ENCODE measurements at regions not wholly inside any gene's neighbourhood (a gene's known extent, or its start where the extent isn't known, plus 50 kb on each side); places are given as distances from the start of the nearest gene placed in this dataset.

- TF ChIP-seq EZH2phosphoT487 (IDR thresholded peaks at IDR 0.05; ENCODE audit: borderline replicate concordance, low read length) (no peak), EZH2 (IDR thresholded peaks at IDR 0.05; ENCODE audit: low read length, unreplicated experiment) (no peak)
- TF ChIP-seq, protein P1, sequence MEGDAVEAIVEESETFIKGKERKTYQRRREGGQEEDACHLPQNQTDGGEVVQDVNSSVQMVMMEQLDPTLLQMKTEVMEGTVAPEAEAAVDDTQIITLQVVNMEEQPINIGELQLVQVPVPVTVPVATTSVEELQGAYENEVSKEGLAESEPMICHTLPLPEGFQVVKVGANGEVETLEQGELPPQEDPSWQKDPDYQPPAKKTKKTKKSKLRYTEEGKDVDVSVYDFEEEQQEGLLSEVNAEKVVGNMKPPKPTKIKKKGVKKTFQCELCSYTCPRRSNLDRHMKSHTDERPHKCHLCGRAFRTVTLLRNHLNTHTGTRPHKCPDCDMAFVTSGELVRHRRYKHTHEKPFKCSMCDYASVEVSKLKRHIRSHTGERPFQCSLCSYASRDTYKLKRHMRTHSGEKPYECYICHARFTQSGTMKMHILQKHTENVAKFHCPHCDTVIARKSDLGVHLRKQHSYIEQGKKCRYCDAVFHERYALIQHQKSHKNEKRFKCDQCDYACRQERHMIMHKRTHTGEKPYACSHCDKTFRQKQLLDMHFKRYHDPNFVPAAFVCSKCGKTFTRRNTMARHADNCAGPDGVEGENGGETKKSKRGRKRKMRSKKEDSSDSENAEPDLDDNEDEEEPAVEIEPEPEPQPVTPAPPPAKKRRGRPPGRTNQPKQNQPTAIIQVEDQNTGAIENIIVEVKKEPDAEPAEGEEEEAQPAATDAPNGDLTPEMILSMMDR (conservative IDR thresholded peaks at IDR 0.05; ENCODE audit: low read depth, low read length): no peak
Observed at GRCh38 chr15:66648588-66648987, 53.4 kb upstream of the SMAD6 start.
